ENCODE measurements at regions not wholly inside any gene's neighbourhood (a gene's known extent, or its start where the extent isn't known, plus 50 kb on each side); places are given as distances from the start of the nearest gene placed in this dataset.

GRCh38 chrX:132272826-132273225 is 53.6 kb upstream of the RAP2C start (continued):
- TF ChIP-seq, protein P1, sequence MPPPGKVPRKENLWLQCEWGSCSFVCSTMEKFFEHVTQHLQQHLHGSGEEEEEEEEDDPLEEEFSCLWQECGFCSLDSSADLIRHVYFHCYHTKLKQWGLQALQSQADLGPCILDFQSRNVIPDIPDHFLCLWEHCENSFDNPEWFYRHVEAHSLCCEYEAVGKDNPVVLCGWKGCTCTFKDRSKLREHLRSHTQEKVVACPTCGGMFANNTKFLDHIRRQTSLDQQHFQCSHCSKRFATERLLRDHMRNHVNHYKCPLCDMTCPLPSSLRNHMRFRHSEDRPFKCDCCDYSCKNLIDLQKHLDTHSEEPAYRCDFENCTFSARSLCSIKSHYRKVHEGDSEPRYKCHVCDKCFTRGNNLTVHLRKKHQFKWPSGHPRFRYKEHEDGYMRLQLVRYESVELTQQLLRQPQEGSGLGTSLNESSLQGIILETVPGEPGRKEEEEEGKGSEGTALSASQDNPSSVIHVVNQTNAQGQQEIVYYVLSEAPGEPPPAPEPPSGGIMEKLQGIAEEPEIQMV (tag; conservative IDR thresholded peaks at IDR 0.05; ENCODE audit: low read depth) = no peak
- no peak for TF ChIP-seq MXD1 (CRISPR knock-in tag; IDR thresholded peaks at IDR 0.05; ENCODE audit: borderline replicate concordance, poor library complexity, severe bottlenecking)

DNA sequence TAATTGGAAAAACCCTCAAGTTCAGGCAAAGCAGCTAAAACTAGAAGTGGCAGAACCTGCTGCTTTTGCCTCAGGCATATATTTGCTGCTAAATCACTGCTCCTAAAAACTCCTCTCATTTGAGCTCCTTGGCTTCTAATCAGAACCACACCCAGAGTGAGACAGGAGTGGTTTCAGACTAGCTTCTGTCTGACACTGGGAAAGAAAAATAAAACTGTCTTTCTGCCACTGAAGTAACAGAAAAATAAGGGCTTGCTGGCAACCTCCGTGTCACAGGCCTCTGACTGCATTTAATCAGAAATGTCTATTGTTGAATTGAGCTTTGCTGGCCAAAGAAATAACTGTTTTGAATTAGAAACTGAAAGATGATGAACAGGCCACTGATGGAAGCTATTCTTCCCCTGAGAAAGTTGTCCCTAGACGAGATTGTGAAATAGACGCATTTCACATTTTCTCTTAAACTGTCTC is 52.1 kb upstream of the RAP2C start:
- H2AFZ ChIP-seq (ENCODE audit: low read depth, low read length) = no peak overlapping the region
- no peaks in the 10 kb centered on the region for H3K9me3 ChIP-seq (replicated peaks; ENCODE audit: control insufficient read depth, insufficient read depth, low read depth, low read length)
- no peak for FAIRE-seq
- H3K9ac ChIP-seq (ENCODE audit: insufficient read depth in 1 of 2, low read depth in 2 of 2, low read length in 2 of 2) = no peak overlapping the region
- in situ Hi-C loops (cut with MboI) = no loop called here
- H3K4me3 ChIP-seq = no peak overlapping the region
- no peak for DNase-seq (ENCODE audit: extremely low read depth in 1 of 4, low spot score in 3 of 4)
- H3K27me3 ChIP-seq (ENCODE audit: control insufficient read depth in 2 of 2, insufficient read depth in 2 of 2, low read length in 2 of 2) = no peaks in the 10 kb centered on the region
- no peaks in the 10 kb centered on the region for H4K20me1 ChIP-seq (replicated peaks; ENCODE audit: control insufficient read depth, insufficient read depth, low read length)
- no peak overlapping the region for H3K4me2 ChIP-seq (ENCODE audit: insufficient read depth, low read length)
- 0% methylated on average over 2 of the region's 3 CpGs for WGBS (ENCODE audit: insufficient coverage, low coverage, missing lambda C conversion rate)
- intact Hi-C loops (cut with micrococcal nuclease) = no loop called here
- no peaks in the 10 kb centered on the region for H3K36me3 ChIP-seq (ENCODE audit: control insufficient read depth, insufficient read depth, low read length)
- H3K4me1 ChIP-seq (replicated peaks in 1 of 2; ENCODE audit: control insufficient read depth in 2 of 2, insufficient read depth in 2 of 2, low read length in 2 of 2) = no peaks in the 10 kb centered on the region
- H3K9me1 ChIP-seq (ENCODE audit: control insufficient read depth, insufficient read depth, low read length) = no peaks in the 10 kb centered on the region
- H3K27ac ChIP-seq (ENCODE audit: extremely low read depth, low read depth, low read length) = no peak overlapping the region
- BruUV-seq (replicated peaks) = no TSS peak
- no peak for ATAC-seq
- ChIA-PET POLR2A (interaction anchor here (1.1 kb wide), 1 partner anchor 9 kb away, joined by 4 read pairs; no protein-coding TSS in a partner anchor), CTCF (ENCODE audit: low intra/inter-chr PET ratio) (no interaction called here)
- no peaks in the 10 kb centered on the region for H3K79me2 ChIP-seq (ENCODE audit: control insufficient read depth, insufficient read depth, low read length)
- TF ChIP-seq ZNF77 (CRISPR knock-in tag; IDR thresholded peaks at IDR 0.05) (no peak), AFF4 (CRISPR knock-in tag; IDR thresholded peaks at IDR 0.05) (no peak), NR2C1 (IDR thresholded peaks at IDR 0.05) (no peak), NR2C1 (tag; IDR thresholded peaks at IDR 0.05) (no peak), FOXP1 (CRISPR knock-in tag; IDR thresholded peaks at IDR 0.05) (no peak), ZNF561 (CRISPR knock-in tag; conservative IDR thresholded peaks at IDR 0.05) (no peak), NFIC (IDR thresholded peaks at IDR 0.05) (no peak), PBX2 (CRISPR knock-in tag; IDR thresholded peaks at IDR 0.05; ENCODE audit: low read depth) (no peak), PBX2 (tag; conservative IDR thresholded peaks at IDR 0.05; ENCODE audit: low read depth) (no peak)
- TF ChIP-seq, protein P2, sequence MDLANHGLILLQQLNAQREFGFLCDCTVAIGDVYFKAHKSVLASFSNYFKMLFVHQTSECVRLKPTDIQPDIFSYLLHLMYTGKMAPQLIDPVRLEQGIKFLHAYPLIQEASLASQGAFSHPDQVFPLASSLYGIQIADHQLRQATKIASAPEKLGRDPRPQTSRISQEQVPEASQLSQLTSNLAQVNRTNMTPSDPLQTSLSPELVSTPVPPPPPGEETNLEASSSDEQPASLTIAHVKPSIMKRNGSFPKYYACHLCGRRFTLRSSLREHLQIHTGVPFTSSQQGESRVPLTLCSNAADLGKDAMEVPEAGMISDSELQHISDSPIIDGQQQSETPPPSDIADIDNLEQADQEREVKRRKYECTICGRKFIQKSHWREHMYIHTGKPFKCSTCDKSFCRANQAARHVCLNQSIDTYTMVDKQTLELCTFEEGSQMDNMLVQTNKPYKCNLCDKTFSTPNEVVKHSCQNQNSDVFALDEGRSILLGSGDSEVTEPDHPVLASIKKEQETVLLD (IDR thresholded peaks at IDR 0.05) = no peak

Data from K562 (cell line).